GM18873 (cell line): ENCODE measurements at regions not wholly inside any gene's neighbourhood (a gene's known extent, or its start where the extent isn't known, plus 50 kb on each side); places are given as distances from the start of the nearest gene placed in this dataset.

ENCODE experiments used
- ATAC-seq: cut with Tn5 transposase; IDR thresholded peaks from one replicate; pipeline ENCODE4 v1.9.1; 2021; ENCODE audit warnings: mild to moderate bottlenecking, moderate library complexity, moderate number of reproducible peaks; ENCODE audit not compliant: unreplicated experiment, low FRiP score

GRCh38 chr18:39375066-39375465, 1809.5 kb upstream of the CELF4 start:
- no peak for ATAC-seq

DNA sequence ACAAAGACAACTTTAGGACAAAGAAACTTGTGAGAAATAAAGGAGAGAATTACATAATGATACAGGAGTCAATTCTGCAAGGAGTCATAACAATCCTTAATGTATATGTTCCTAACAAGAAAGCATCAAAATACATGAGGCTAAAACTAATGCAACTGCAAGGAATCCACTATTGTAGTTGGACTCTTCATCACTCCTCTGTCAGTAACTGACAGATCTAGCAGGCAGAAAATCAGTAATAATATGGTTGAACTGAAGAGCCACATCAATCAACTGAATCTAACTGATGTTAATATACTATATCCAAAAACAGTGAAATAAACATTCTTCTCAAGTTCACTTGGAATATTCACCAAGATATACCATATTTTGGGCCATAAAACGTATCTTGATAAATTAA, 1806.4 kb upstream of the CELF4 start:
- no peak for ATAC-seq

GRCh38 chr18:39366656-39367055, 1801.1 kb upstream of the CELF4 start:
- no peak for ATAC-seq

DNA sequence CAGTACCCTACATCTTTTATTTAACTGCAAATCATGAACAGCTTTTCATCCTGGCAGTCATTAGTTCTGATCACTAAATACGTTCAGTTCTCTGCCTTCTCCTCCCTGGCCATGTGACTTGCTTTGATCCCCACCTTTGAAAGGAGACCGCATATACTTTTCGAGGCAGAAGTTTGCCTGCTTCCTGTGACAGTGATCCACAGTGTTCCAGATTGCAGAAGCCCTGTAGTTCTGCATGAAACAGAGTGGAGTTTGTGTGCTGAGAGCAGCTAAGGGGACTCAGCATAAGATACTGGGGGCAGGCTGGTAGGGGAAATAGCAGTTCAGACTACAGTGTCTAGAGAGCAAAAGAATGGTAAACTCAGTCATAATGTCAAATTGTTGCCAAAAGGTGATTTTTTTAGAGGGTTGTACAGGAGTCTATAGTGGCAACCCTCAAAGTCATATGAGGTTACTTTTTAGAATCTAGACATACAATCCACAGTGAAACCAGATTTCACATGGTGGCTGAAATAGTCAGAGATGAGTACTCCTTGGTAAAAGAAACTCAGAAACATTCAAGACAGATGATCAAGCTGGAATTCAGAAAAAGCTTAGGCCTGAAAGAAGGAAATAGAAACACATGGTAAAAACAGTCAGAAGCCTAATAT, 1800.4 kb upstream of the CELF4 start:
- no peak for ATAC-seq

- ATAC-seq: no peak
Observed at GRCh38 chr18:39360072-39360471, 1794.5 kb upstream of the CELF4 start.

DNA sequence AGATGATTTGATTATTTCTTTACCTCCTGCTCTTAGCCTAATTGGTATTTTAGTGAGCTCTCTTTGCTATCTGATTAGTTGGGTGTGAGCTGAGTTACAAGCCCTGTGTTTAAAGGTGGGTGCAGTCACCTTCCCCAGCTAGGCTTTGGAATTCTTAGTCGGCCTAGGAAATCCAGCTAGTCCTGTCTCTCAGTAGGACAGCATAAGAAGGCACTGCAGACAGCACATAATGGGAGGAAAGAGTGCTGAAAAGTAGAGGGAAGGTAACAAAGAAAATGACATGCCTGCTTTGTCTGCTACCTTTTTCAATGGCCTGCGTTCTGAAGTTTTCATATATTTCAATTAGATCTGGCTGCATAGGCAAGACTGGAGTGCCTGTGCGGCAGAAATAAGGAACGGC, 1794.0 kb upstream of the CELF4 start:
- no peak for ATAC-seq

GRCh38 chr18:39350945-39351344, 1785.3 kb upstream of the CELF4 start:
- ATAC-seq: no peak

DNA sequence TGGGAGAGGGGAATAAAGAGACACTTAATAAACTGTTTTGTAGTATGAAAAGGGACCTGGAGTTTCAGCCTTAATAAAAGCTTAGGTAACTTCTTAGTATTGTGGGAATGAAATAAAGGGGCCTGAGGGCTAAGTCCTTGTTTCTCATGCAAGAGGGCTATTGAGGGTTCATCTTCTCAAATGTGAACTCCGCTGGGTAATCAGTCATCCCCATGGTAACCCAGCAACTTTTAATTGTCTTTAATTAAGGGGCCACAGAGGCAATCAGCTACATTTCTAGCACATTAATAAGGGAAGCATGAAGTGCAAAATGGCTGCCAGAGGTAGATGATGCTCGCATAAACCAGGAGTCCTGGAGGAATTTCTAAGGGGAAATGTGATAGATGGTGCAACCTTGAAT, 1784.2 kb upstream of the CELF4 start:
- no peak for ATAC-seq

- no peak for ATAC-seq
Observed at GRCh38 chr18:39348757-39349156, 1783.2 kb upstream of the CELF4 start.

GRCh38 chr18:39347701-39348100, 1782.1 kb upstream of the CELF4 start:
- ATAC-seq: no peak

- no peak for ATAC-seq
Observed at GRCh38 chr18:39346916-39347315, 1781.3 kb upstream of the CELF4 start.

DNA sequence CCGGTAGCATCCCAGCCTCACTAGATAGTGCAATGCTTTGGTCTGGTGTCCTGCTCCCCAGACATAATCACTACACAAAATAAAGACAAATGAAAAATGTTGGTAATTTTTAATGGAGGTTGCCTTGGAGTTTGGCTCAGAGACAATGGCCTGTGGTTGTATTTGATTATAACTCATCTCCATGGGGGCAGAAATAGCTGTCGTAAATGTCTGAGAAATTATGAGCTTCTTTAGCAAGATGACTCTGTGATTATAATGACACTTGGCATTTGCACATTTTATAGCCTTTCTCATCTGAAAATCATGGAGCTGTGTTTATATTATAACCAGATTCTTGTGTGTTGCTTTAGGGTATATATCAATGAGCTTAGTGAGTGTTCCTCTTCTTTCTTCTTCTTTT, 1779.7 kb upstream of the CELF4 start:
- no peak for ATAC-seq

DNA sequence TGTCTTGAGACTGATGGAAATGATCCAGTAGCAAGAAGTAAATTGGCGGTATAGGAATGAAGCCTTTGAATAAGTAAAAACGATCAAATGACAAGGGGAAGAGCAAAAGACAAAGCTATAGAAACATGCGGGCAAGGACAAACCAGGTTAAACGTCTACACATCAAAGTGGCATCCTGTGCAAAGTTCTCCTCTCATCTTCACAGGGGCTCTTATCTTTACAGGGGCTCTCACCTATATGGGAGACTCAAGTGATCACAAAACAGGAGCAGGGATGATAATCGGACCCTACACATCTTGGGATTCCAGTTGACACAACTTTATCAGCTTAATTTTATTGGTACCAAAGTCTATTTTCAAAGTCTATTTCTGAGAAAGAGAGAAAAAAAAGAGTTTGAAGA, 1778.9 kb upstream of the CELF4 start:
- ATAC-seq: no peak

- no peak for ATAC-seq
Observed at GRCh38 chr18:39341129-39341528, 1775.5 kb upstream of the CELF4 start.

DNA sequence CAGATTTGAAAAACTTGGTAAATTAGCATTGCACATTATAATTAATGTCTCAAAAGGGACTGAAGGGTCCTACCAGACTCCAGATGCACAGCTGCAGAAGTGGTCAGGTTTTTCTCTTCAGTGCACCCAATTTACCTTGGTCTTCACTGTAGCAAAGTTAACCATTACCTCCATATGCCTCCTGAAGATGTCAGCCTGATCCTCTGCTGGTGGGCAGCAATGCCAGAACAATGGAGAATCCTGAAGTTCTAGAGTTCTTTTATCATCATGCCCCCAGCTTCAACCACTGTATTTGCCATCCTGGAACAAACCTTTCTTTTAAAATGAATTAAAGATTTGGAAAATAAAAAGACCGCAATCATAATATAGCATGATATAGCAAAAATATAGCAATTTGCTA, 1774.8 kb upstream of the CELF4 start:
- ATAC-seq: no peak

DNA sequence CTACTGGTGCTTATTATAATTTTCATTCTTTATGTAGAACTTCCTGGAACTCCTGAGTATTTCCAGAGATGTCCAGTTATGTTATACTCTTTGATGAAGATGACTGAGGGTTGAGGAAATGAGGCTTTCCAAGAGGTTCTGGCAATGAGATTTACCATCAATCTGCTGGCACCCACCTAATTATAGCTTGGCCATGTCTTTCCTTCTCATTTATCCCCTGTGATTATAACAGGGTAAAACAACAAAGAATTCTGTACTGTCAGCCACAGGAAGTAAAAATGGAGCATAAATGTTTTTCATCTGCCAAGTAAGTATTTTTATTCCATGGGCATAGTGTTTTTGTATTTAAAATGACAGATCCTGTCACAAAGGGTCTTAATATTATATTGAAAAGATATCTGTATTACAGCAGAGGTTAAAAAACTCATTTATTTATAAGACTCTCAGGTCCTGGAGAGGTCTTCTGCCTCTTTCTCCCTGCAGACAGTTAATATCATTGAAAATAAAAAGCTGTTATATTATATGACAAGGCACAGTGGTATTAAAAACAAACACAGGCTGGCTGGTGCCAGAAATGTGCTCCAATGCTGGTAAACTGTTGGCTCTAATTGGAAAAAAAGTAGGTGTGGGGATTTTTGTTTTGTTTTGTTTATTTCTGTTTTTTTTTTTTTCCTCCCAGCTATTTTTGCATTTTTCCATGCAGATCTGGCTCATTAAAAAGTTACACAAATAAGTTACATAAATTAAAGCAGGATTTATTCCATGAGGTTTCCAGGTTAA, 1764.1 kb upstream of the CELF4 start:
- ATAC-seq: no peak

DNA sequence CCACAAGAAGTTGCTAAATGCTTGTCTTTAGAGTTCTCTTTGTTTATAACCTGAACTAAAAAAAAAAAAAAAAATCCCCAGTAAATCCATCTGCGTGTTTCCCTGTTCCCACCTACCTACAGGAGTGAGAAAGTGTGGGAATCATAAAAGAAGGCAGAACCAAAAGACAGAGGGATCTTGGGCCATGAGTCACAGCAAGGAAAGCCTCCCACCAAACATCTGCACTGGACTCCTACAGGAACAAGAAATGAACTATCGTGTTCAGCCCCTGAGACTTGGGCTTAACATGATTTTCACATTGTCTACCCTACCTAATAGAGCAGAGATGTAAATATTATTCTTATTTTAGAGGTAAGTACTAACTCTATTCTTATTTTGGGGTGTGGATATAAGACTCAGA, 1761.2 kb upstream of the CELF4 start:
- ATAC-seq: no peak

GRCh38 chr18:39325973-39326372, 1760.4 kb upstream of the CELF4 start:
- no peak for ATAC-seq

DNA sequence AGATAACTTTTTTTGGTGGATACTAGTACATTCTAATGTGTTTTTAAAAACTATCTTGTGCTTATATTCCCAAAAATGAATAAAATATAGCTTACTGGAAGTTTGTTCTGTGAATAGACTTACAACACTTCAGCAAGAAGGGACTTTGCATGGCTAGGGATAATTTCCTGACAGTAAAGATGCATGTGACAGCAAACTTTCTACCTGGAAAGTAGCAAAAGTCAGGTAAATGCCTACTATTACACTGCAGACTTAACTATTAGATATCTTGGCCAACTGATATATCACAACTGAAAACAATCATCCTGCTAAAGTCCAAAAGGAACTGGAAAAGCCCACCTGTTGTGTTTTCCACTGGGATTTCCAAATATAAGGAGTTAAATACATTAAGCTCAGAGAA, 1753.5 kb upstream of the CELF4 start:
- no peak for ATAC-seq

DNA sequence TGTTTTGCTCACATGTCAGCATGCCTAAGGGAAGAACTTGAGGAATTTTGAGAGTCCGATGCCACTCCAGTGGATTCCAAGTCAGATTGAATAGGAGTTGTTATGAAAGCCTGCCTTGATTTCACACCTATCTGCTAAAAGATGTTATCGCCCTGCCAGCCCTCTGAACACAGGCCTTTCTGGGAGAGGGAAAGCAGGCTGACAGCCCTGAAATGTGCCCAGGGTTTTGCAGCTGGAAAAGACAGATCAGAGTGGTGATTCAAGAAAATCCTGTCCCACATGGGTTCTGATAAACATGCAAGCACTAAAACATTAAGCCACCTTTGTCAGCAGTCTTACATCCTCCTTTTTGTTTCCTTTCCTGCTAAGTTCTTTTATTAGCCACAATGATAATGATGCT, 1752.9 kb upstream of the CELF4 start:
- ATAC-seq: no peak

- ATAC-seq: no peak
Observed at GRCh38 chr18:39318008-39318407, 1752.4 kb upstream of the CELF4 start.

DNA sequence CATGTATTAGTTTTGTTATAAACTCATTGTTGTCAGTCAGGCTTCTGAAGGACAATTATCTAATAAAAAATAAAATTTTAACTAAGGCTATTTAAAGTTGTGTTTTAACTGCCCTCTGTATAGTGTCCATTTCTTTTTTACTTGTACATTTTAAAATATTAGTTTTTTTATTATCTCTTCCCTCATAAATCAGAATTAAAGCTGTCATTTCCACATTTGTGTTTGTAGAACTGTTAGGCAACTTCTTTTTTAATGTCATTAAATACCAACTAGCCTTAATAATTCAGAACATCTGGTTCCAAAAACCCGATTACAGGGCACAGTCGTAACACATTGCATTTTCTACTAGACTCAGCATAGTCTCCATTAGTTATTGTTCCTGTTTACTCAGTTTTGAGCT, 1749.0 kb upstream of the CELF4 start:
- no peak for ATAC-seq
